Neural crest cell (in vitro differentiated cells): ENCODE measurements at regions not wholly inside any gene's neighbourhood (a gene's known extent, or its start where the extent isn't known, plus 50 kb on each side); places are given as distances from the start of the nearest gene placed in this dataset.

Source experiments
- DNase-seq: peaks from one replicate; pipeline ENCODE4 v3.0.0; 2021; ENCODE audit warnings: low read depth, mixed read lengths, low spot score
- H3K27ac Mint-ChIP-seq: one replicate; pipeline ENCODE4 v1.8.0; 2021; ENCODE audit warnings: mild to moderate bottlenecking, mixed read lengths; ENCODE audit not compliant: unreplicated experiment
- H3K27me3 Mint-ChIP-seq: 2 replicates; pipeline ENCODE4 v1.8.0; 2021; ENCODE audit warnings: low read depth, mild to moderate bottlenecking, mixed read lengths
- H3K36me3 Mint-ChIP-seq: 2 replicates; pipeline ENCODE4 v1.8.0; 2021; ENCODE audit warnings: low read depth, mild to moderate bottlenecking, mixed read lengths
- H3K4me1 Mint-ChIP-seq: 2 replicates; pipeline ENCODE4 v1.8.0; 2021; ENCODE audit warnings: mixed read lengths
- H3K4me3 Mint-ChIP-seq: one replicate; pipeline ENCODE4 v1.8.0; 2021; ENCODE audit warnings: mild to moderate bottlenecking, mixed read lengths
- H3K9me3 Mint-ChIP-seq: 2 replicates; pipeline ENCODE4 v1.8.0; 2021; ENCODE audit warnings: mixed read lengths
- TF ChIP-seq, protein P1 (sequence below): fragments of 200-600 bp; sonication (generic); conservative IDR thresholded peaks from 2 replicates; pipeline ENCODE4 v1.5.0; 2021; ENCODE audit warnings: antibody characterized with exemption, mild to moderate bottlenecking

DNA sequence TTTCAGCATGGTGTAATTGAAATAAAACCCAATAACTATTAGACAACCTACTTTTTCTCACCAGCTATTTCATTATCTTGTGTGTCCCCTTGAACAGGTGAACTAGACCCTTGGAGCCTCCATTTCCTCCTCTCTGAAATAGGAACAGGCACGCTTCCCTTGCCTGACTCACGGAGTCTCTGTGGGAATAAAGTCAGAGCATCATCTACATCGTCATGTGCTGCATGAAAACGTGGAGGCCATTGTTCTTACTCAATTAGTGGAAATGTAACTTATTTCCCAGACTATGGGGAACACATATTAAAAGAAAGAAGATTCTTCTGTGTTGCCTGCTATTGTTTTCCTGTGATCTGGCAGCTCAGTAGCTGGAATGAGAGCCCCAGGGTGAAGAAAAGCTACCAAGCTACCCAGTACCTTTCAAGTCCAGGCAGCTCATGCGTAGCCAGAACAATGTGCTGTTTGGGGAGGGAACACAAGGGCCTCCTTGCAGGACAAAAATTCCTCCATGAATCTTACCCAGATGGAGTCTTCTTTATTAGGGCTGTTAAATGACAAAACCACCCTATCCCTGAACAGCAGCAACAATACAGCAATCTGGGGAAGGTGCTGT, 59.8 kb downstream of the SOX11 start:
- DNase-seq = no peak
- H3K4me1 Mint-ChIP-seq = peaks cover 28% of the 10 kb centered on the region
- TF ChIP-seq, protein P1, sequence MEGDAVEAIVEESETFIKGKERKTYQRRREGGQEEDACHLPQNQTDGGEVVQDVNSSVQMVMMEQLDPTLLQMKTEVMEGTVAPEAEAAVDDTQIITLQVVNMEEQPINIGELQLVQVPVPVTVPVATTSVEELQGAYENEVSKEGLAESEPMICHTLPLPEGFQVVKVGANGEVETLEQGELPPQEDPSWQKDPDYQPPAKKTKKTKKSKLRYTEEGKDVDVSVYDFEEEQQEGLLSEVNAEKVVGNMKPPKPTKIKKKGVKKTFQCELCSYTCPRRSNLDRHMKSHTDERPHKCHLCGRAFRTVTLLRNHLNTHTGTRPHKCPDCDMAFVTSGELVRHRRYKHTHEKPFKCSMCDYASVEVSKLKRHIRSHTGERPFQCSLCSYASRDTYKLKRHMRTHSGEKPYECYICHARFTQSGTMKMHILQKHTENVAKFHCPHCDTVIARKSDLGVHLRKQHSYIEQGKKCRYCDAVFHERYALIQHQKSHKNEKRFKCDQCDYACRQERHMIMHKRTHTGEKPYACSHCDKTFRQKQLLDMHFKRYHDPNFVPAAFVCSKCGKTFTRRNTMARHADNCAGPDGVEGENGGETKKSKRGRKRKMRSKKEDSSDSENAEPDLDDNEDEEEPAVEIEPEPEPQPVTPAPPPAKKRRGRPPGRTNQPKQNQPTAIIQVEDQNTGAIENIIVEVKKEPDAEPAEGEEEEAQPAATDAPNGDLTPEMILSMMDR = no peak

DNA sequence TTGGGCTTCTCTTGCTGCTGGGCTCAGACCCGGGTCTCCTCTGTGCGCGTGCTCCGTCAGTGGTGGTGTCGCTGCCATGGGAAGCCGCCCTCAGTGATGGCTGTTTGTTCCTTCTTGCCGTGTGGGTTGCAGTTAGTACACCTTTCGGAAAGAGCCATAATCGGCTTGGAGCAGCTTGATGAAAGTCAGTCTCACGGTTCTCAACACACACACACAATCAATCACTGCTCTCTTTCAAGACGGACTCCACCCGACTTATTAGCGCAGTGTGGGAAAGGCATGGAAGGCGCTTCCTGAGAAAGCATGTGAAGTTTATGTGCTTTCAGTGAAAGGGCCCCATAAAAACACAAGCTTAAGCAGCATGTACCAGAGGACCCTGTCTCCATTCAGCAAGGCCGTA, 64.1 kb downstream of the SOX11 start:
- Mint-ChIP-seq H3K4me3 (no peak overlapping the region), H3K4me1 (peaks cover 25% of the 10 kb centered on the region), H3K27me3 (peaks cover 3% of the 10 kb centered on the region), H3K9me3 (no peaks in the 10 kb centered on the region), H3K27ac (peak overlapping the region; percentile 86), H3K36me3 (no peaks in the 10 kb centered on the region)
- no peak for DNase-seq
- TF ChIP-seq, protein P1 = no peak

More for the DNA sequence above, 59.8 kb downstream of the SOX11 start:
- Mint-ChIP-seq H3K27ac (no peak overlapping the region), H3K27me3 (peaks cover 3% of the 10 kb centered on the region), H3K36me3 (no peaks in the 10 kb centered on the region), H3K9me3 (peaks cover 5% of the 10 kb centered on the region), H3K4me3 (peak overlapping the region; percentile 25)

DNA sequence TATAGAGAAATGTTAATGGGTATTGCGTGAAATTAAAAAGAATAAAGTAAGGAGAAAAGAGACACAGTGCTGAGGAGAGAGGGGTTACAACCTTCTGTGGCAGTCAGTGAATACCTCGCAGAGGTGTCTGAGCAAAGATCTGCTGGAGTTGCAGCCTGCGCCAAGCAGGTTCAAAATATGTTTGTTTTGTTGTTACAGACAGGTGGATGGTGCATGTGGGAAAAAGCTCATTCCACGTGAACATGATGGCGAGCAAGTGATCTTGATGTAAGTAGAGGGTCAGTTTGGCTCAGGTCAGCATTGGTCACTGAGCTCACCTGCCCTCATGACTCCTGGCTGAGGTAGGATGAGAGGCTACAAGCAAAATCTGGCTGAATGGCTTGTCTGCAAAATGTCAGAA, 66.2 kb downstream of the SOX11 start:
- Mint-ChIP-seq H3K27me3 (peaks cover 3% of the 10 kb centered on the region), H3K4me1 (peaks cover 10% of the 10 kb centered on the region), H3K27ac (no peak overlapping the region), H3K9me3 (peaks cover 2% of the 10 kb centered on the region), H3K4me3 (no peak overlapping the region), H3K36me3 (no peaks in the 10 kb centered on the region)
- DNase-seq = no peak
- TF ChIP-seq, protein P1 = no peak

DNA sequence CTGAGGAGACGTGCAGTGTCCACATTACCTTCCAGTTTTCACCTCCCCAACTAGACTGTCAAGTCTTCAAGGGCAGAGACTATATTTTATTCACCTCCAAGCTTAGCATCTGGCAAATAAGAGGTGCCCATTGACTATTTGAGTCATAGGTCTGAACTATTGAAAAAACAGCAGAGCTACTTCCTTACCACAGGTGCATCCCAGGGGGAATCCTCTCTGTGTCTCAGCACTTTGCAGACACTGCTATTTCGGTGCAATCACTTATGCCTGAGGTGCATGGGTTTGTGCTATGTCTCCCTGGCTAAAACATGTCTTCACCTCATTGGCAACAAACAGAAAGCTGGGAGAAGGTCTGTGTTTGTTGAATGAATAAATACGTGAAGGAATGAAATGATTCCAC, 67.8 kb downstream of the SOX11 start:
- no peak overlapping the region for H3K27ac Mint-ChIP-seq

DNA sequence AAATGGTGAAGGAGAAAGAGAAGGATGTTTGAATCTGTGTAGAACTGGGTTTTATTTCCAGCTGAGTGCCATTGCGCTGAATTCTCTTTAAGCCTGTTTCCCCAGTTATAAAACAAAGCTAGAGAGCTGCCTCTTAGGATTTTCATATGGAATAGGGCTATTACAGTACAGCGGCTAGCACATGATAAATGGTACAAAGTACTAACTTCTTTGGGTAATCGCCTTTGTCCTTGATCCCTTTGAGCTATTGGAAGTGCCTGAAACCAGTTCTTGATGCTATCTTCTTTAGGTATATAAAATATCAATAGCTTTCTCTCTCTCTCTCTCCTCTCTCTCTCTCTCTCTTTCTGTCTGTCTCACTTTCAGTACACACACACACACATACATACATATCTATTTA, 71.3 kb downstream of the SOX11 start:
- no peaks in the 10 kb centered on the region for H3K27me3 Mint-ChIP-seq
- no peak overlapping the region for H3K27ac Mint-ChIP-seq
- TF ChIP-seq, protein P1 = no peak
- H3K4me3 Mint-ChIP-seq = no peak overlapping the region
- no peak for DNase-seq
- no peaks in the 10 kb centered on the region for H3K4me1 Mint-ChIP-seq
- H3K9me3 Mint-ChIP-seq = peaks cover 5% of the 10 kb centered on the region
- no peaks in the 10 kb centered on the region for H3K36me3 Mint-ChIP-seq

More for the DNA sequence above, 67.8 kb downstream of the SOX11 start:
- Mint-ChIP-seq H3K27me3 (peaks cover 3% of the 10 kb centered on the region), H3K4me1 (peaks cover 7% of the 10 kb centered on the region), H3K4me3 (no peak overlapping the region), H3K36me3 (no peaks in the 10 kb centered on the region), H3K9me3 (peaks cover 3% of the 10 kb centered on the region)
- no peak for DNase-seq
- TF ChIP-seq, protein P1 = no peak
